Superior temporal gyrus (tissue), 1 donor: ENCODE measurements at regions not wholly inside any gene's neighbourhood (a gene's known extent, or its start where the extent isn't known, plus 50 kb on each side); places are given as distances from the start of the nearest gene placed in this dataset.

Experiments used
- DNase-seq: peaks from one replicate; pipeline ENCODE4 v3.0.0-alpha.2; 2016; ENCODE audit errors: extremely low spot score

GRCh38 chr10:29962166-29962850 lies 97.1 kb downstream of the JCAD start:
- DNase-seq, result no peak

- no peak for DNase-seq
Observed at GRCh38 chr10:29961351-29961750, 98.0 kb downstream of the JCAD start.

- DNase-seq, result no peak
Observed at GRCh38 chr10:29960261-29960660, 99.1 kb downstream of the JCAD start.

GRCh38 chr10:29959586-29959985 lies 99.8 kb downstream of the JCAD start:
- no peak for DNase-seq

GRCh38 chr10:29958440-29958839 lies 100.9 kb downstream of the JCAD start:
- no peak for DNase-seq

GRCh38 chr10:29957907-29958331 lies 101.5 kb downstream of the JCAD start:
- DNase-seq, result no peak

- DNase-seq, result no peak
Observed at GRCh38 chr10:29957236-29957635, 102.2 kb downstream of the JCAD start.

- DNase-seq, result no peak
Observed at GRCh38 chr10:29956335-29956924, 103.0 kb downstream of the JCAD start.

- DNase-seq, result no peak
Observed at GRCh38 chr10:29955329-29955935, 104.0 kb downstream of the JCAD start.

- DNase-seq, result no peak
Observed at GRCh38 chr10:29951441-29951931, 107.9 kb downstream of the JCAD start.

- no peak for DNase-seq
Observed at GRCh38 chr10:29950391-29950790, 109.0 kb downstream of the JCAD start.

GRCh38 chr10:29949411-29950011 lies 109.9 kb downstream of the JCAD start:
- no peak for DNase-seq

- DNase-seq, result no peak
Observed at GRCh38 chr10:29948881-29949355, 110.5 kb downstream of the JCAD start.

GRCh38 chr10:29947701-29948060 lies 111.7 kb downstream of the JCAD start:
- no peak for DNase-seq

- no peak for DNase-seq
Observed at GRCh38 chr10:29946953-29947700, 112.3 kb downstream of the JCAD start.

GRCh38 chr10:29946614-29946952 lies 112.8 kb downstream of the JCAD start:
- no peak for DNase-seq

- no peak for DNase-seq
Observed at GRCh38 chr10:29941476-29941875, 117.9 kb downstream of the JCAD start.

GRCh38 chr10:29932991-29933390 lies 126.4 kb downstream of the JCAD start:
- no peak for DNase-seq

GRCh38 chr10:29931833-29932232 lies 127.6 kb downstream of the JCAD start:
- no peak for DNase-seq

GRCh38 chr10:29929006-29929405 lies 130.4 kb downstream of the JCAD start:
- DNase-seq, result no peak

- no peak for DNase-seq
Observed at GRCh38 chr10:29926693-29927048, 132.7 kb downstream of the JCAD start.
